ENCODE measurements at regions not wholly inside any gene's neighbourhood (a gene's known extent, or its start where the extent isn't known, plus 50 kb on each side); places are given as distances from the start of the nearest gene placed in this dataset.

- TF ChIP-seq CTCF (optimal IDR thresholded peaks at IDR 0.05 in 1 of 3, IDR thresholded peaks at IDR 0.05 in 1 of 3, conservative IDR thresholded peaks at IDR 0.05 in 1 of 3; ENCODE audit: extremely low read depth in 1 of 3, insufficient read depth in 2 of 3, low read length in 3 of 3) (no peak), EZH2 (IDR thresholded peaks at IDR 0.05; ENCODE audit: low read length) (no peak)
These were observed 217.0 kb downstream of the ADGRG6 start for GRCh38 chr6:142518761-142519160.
